NCI-H1417 treated with DMSO at 0.1 percent for 48 hours (cell line): ENCODE measurements at regions not wholly inside any gene's neighbourhood (a gene's known extent, or its start where the extent isn't known, plus 50 kb on each side); places are given as distances from the start of the nearest gene placed in this dataset.
A peak's percentile ranks its signal among the peaks of the same experiment; 100 is the strongest.

Experiments
- DNase-seq: peaks from one replicate; lab custom pipeline; 2025; lab: John Stamatoyannopoulos, UW

DNA sequence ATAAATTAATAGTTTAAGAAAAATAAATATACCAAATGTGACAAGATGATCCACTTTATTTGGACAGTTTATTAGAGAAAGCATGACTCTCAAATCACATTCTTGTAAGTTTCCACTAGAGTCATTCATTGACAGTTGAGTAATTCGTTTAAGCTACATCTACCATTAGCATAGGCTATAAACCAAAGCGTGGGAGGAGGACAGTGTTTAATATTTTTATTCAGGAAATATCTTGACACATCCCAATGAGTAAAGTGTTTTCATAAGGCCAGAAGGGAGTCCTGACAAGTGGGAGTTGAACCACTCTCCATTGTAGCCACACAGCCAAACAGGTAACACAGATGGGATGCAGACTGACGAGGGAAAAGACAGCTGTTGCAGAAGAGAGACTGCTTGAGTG is 386.5 kb upstream of the SEMA3D start:
- no peak for DNase-seq

DNA sequence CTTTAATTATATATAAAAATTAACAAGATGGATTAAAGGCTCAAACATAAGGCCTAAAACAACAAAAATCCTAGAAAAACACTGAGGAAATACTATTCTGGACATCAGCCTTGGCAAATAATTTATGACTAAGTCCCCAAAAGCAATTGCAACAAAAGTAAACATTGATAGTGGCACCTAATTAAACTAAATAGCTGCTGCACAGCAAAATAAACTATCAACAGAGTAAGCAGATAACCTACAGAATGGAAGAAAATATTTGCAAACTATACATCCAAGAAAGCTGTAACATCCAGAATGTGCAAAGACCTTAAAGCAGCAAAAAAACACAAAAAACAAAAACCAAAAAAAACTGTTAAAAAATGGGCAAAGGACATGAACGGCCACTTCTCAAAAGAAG is 384.0 kb upstream of the SEMA3D start:
- DNase-seq, result no peak

DNA sequence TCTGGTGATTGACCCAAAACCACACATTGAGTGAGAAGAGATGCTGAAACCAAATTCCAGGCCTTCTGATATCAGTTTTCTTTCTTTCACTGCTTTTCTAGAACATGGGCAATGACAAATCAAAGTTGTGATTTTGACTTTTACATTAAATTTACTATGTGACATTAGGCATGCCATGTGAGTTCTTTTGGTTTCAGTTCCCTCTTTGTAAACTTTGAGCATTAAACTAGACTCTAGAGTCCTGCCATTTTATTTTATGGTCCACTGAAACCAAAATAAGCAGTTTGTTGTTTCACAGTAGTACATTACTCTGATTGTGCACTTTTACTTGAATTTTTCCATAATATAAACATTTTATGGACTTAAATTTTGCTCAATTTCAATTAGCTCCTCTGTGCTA is 381.1 kb upstream of the SEMA3D start:
- DNase-seq, result no peak

DNA sequence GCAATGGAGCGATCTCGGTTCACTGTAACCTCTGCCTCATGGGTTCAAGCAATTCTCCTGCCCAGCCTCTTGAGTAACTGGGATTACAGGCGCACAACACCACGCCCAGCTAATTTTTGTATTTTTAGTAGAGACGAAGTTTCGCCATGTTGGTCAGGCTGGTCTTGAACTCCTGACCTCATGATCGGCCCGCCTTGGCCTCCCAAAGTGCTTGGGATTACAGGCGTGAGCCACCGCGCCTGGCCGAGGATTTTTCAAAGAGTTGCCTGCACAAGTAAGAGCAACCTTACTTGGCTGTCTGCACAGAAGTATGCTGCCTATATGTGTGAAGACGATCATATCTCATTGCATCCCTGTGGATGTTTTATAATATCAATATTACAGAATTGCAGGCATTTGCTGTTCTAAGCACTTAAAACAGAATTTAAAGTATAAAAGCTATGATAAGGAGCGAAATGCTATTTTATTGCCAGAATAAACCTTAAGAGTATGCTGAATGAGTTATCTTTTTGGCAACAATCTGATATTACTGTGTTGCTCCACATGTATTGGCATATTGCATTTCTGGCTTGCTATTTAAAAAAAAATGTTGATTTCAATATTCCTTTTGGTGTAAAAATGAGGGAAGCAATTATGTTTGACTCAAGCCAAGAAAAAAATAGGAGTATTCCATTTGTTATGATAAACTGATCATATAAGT is 379.4 kb upstream of the SEMA3D start:
- no peak for DNase-seq

DNA sequence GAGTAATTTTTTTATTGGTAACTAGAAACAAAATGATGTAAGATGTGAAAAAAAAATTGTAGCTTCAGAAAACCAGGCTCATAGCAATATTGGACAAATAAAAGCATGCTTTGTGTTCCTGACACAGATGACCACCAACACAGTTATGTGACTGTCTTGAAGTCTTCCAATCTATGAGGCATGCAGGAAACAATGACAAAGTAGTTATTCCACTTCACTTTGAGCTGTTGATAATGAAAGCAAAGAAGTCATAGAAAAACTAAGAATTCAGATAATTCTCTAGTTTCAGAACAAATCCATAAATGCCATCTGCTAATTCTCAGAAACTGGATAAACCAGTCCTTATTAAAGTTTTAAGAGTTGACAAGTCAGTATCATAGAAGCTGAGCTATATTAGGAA is 378.4 kb upstream of the SEMA3D start:
- no peak for DNase-seq

DNA sequence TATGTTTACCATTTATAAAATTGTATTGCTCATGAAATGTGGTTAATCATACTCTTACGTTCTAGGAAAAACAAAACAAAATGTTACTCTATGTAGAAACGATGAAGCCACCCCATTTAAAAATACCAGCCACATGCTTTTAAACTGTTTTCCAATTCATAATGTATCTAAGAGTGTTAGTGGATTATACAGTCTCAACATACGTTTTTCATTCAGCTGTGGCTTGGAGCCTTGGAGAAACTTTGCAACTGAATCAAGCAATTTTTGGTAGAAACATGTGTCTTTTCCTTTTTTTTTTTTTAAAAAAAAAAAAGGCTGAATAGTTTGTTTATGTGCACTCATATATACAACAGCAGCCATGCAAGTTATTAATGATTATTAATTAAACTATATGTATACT is 378.0 kb upstream of the SEMA3D start:
- DNase-seq, result no peak

DNA sequence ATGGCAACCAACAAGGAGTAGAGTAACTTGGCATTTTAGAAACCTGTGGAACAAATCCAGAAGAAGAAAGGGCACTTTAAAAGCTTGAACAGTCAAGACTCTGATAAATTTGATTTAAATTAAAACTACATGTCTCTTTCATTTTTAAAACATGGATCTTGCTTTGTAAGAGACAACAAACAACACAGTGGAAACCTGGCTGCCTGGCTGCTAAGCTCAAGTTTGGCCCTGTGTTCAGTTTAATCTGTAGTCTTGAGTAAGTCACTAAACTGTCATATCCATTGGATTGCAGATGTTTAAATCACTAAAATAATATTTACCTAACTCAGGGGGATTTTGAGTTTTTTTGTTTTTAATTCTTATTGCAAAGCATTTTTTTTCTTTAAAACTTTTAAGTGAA is 374.9 kb upstream of the SEMA3D start:
- no peak for DNase-seq

DNA sequence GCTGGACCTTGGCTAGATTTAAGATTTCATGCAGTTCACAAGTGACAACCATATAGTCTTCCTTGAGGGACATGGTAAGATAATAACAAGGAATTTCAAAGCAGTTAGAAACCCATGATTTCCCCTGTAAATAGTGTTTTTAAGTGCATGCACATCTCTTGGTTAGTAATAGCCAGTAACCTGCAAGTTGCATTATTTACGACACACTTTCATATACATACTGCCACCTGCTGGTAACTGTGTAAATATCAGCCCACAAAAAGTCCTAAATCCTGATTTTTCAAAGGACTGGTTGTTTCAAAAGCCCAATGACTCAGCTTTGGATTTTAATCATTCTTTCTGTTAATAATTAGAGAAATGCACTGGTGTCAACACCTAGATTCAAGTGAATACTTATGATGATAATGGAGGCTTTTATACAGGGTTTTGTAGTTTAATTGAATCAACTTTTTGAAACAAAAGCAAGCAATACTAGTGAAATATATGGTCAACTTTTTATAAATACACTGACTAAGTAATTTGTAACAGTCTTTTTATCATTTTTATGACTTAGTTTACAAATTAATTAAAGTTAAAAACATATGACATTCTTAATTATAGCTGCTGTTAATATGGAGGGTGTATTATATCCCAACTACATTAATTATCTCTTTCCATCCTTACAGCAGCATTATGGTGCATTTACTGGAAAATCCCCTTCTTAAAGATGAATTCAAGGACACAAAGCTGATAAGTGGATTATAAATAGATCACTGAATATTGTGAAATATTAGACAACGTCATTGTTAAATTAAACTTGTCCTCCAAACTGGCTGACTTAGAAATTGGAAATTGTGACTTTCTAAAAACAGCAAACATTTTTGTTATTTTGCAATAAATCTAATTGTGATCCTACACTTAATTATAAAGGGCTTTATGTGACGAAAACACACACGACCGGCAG is 367.7 kb upstream of the SEMA3D start:
- peak; percentile 38 for DNase-seq

DNA sequence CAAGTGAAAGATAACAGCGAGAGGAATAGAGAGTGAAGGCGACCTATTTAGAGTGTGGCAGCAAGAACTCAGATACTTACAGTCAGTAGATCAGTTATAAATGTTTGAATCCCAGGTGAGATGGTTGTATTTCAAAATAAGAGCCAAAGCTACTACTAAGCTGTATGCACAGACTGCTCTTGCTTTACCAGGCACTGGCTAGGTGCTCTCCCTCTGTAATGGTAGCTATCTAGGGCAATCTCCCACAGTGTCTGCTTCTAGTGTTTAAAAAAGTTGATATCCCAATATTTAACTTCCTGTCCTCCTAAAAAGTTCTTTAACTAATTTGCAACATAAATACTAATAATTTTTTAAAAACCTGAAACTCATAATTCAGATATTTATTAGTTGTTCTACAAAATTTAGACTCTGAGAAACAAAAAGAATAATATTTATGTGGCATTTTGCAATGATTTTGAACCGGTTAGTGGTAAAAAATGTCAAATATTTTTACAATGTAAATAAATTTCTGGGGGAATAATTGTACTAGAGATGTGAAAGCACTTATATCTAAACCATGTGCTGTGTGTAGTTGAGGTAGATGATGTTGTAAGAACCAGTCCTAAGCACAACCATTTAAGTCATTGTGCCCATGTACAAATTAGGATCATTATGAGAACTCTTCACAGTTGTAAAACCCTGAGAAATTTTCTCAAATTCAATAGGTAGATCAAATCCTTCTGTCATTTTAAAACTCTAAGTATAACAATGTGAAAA is 349.3 kb upstream of the SEMA3D start:
- DNase-seq, result no peak

DNA sequence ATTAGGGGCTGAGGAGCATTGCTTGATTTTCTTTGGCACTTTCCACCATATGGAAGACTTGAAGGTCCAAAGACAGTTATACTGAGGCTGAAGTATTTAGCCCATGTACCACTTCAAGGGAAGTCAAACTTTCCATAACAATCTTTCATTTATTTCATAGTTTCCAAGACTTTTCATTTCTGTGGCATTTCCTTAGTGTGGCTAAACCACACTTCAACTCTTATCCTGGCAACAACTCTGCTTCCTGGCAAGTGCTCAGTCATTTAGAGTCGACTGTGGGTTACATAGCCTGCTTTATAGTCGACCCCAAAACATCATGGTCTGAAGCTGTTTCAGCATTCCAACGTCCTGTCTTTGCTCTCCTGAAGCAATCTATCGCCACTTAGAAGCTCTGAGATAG is 343.0 kb upstream of the SEMA3D start:
- no peak for DNase-seq

DNA sequence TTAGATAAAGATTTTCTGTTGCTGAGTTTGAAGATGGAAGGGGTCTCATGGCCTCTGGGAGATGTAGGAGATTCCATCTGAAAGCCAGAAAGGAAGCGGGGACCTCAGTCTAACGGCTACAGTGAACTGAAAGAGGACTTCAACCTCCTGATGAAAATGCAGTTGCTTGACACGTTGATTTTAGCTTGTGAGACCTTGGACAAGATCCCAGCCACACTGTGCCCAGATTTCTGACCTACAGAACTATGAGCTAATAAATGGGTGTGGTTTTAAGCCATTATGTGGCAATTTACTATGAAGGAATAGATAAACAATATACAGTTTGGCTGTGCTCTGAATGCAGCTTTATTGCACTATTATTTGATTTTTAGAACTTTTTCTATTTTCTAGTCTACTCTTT is 342.3 kb upstream of the SEMA3D start:
- DNase-seq, result no peak

DNA sequence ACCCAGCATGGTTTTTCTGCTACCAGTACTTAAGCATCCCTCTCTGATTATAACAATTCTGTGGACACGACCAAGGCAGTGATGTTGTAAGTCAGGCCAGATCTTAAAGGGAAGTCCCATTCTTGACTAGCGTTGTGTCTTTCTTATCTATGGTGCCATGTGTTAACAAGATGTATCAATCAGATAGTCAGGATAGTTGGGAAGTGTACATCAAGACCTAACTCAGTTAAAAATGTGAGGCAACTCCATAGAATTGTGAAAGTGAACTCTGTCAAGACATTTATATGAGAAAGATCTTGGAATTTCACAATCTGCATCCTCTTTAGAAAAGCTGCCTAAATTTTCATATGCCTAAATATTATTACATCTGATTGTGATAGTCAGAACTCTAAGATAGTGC is 341.7 kb upstream of the SEMA3D start:
- no peak for DNase-seq

DNA sequence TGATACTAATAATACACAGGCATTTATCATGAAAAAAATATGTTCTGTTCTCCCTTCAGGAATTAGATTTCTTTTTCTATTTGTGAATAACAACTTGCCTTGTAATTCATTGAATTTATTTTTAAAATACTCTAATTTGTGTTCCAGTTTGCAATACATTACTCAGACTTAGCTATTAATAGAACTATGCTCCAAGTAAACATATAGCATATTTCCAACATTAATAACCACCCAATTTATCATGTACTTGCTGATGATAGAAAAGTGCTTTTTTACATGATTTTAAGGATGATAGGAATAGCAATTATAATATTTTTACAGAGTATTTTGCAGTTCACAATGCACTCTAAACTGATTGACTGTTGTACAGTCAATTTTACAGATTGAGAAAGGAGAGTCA is 338.8 kb upstream of the SEMA3D start:
- DNase-seq, result no peak

DNA sequence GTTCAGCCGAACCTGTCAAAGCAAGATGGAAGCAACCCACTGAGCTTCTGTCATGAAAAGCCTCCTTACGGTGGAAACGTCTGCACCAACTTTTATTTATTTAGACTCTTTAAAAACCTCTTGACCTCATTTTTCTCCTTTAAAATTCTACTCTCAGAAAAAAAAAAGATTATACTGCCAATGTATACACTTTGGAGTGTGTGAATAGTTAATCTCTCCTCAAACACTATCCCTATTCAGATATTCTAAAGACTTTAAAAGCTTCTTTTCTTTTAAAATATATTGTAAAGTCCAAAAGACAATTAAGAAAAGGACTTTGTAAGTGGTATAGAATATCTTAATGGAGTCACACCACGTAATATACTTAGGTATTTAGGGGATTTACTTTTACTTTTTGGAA is 335.2 kb upstream of the SEMA3D start:
- DNase-seq, result no peak

DNA sequence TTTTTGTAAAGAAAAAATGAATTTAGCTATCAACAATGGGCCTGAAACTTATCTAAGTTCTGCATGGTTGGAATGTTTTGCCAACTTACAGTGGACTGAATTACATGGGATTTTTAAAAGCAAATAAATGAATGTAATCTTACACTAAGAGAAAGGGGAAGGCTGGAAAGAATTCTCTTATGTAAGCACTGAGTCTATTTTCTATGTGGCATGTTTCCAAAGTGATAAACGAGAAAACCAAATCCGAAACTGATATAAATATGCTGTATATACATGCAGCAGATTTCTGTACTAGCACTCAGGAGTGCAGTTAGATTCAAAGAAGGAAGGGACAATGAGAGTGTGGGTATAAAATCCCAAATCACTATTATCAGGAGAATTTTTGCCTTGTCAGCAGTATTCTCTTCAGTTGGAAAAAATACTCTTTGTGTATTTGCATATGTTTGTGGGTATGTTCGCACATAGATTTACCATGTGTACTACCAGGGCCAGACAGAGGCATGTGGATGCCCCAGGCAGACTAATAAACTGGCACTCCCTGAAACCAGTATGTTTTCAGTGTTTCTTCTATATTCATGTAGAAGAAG is 334.3 kb upstream of the SEMA3D start:
- DNase-seq, result no peak

DNA sequence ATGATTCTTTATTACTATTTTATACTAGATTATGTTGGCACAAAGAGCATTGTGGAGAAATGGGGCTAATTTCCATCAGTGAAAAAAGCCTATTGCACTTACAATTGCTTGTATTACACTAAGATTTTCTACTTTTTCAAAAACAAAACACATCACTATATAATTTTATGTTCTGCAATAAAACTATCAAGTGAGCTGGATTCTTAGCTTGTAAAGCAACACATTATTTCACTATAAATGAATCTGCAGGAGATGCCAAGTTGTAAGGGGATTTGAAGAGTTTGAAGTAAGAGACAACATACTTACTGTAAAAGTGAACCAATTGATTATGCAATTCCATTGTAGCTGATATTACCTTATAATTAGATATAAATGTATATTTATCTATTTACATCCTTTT is 333.3 kb upstream of the SEMA3D start:
- DNase-seq, result no peak

DNA sequence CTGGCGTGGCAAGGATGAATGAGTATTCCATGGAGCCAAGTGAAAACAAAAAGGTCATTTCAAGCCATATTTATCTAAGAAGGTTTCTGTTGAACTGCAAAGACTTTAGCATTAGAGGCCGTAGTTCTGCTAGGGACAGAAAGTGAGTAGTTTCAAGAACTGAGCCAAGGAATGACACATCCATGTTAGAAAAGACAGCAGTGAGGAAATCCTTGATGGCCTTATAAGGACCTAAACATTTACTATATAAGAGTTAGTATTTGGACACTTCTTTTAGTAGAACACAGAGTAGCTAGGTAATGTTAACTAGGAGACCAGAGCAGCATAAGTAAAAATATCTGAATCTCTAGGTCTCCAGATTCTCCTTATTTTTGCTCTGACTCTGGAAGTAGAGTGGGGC is 329.8 kb upstream of the SEMA3D start:
- no peak for DNase-seq

DNA sequence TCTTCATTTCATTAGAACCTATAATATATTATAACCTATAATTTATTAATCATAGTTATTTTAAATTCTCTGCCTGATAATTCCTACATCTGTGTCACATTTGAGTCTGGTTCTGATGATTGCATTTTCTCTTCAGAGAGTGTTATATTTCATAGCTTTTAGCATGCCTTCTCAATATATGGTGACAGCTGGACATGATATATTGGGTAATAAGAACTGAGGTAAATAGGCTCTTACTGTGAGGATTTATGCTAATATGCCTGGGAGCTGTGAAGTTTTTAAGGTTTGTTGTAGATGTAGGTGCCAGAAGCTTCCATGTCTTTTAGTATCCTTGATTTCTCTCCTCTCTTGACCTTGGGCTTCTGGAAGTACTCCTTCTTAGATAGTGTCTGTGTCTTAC is 325.9 kb upstream of the SEMA3D start:
- DNase-seq, result peak; percentile 72

DNA sequence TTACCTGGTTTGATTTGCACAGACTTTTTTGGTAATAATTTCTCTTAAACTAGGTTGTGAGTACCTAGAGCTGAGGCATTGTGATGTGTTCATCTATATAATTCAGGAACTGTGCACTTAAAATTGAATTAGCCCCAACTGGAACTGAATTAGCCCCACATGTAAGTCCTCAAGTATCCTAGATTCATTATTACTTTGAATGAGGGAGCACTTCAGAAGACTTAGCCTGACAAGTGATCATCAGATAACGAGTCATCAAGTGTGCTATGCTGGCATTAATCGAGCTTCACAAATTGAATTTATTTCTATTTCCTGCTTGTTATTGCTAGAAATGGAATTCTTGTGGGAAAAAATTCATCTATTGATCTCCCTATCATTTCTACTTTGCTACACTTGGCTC is 323.4 kb upstream of the SEMA3D start:
- DNase-seq, result no peak

DNA sequence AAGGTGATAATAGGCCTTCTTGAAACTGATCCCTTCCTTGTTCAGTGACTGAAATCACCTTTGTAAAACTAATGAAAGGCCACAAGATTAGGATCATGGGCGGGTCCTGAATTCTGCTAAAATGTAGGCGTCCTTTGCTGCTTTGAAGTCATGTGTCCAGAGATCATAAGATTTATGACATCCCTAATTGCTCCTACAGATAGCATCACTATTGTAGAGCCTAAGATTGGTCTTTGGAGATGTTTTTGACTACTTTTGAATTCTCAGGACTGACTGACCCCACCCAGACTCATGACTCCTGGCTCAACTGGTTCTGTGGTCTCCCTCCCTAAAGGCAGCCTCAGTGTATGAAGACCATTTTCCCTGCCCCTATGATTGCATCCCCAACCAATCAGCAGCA is 322.6 kb upstream of the SEMA3D start:
- DNase-seq, result no peak

DNA sequence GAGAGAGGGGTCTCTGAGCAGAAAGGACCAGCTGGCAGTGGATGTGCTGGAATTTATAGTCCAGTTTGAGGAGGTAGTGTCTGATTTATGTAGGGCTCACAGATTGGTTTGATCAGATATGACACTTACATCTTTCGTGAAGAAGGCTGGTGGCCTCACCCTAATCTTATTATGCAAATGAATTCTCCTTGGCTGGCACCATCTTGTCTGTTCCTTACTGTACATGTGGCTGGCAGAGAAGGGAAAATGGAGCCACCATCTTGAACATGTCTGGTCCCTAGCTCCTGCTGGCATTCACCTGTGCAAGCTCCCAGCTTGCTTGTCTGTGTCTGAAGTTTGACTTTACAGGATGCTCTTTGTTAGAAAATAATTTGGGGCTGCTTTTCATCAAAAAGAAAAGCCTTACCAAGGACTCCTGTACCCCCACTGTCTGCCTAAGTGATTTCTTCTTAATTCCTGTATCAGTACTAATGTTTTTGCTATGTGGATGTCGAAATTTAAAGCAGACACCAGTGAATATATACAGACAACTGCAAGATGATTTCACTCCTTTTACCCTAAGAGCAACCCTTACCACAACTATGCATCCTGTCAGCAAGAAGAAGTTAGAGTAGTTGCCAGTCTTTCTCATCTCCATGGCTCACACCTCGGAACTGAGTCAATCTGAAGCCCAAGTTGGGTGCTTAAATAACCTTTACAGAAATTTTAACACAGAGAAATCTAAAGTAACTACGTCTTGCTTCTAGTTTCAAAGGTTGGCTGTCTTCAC is 322.0 kb upstream of the SEMA3D start:
- DNase-seq, result no peak

DNA sequence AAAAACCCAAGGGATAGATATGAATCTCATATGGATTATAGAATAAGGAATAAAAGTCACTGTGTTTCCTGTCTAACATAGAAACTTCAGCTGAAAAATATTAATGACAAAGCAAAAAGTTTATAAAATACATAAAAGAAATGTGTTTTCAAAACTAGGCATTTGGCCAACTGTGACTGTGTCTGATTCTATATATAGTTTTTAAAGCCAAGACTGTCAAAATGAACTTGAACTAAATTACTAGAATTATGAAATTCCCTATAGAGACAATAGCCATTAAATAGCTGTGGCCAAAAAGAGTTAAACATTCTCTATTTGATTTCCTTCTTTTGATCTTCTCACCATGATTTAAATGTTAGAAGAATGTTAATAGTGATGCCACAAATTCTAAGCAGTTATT is 311.2 kb upstream of the SEMA3D start:
- no peak for DNase-seq
